ENCODE measurements at regions not wholly inside any gene's neighbourhood (a gene's known extent, or its start where the extent isn't known, plus 50 kb on each side); places are given as distances from the start of the nearest gene placed in this dataset.

DNA sequence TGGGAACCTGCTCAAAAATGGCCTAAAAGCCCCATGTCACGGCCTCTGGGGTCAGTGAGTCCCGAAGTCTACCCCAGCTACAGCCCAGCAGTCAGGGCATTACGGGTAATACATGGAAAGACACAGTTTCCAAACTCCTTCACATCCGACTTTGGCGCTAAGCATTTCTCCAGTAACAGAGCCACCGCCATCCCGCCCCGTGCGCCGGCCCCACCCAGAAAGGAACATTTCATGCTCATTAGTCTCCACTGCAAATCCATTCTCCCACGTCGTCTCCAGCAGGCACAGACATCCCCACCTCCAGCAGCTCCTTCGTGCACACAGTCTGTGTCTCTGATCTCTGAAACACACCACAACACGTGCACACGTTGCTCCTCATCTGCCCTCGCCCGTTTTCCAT, 509.2 kb upstream of the ID2 start:
- Histone ChIP-seq H3K9me3 (ENCODE audit: control insufficient read depth, low read depth, low read length) (no peaks in the 10 kb centered on the region), H2AK5ac (ENCODE audit: insufficient read length, low read length) (no peak overlapping the region), H3K4ac (ENCODE audit: low read depth, low read length) (no peak overlapping the region), H2BK5ac (ENCODE audit: insufficient read length, low read length) (no peak overlapping the region), H4K91ac (ENCODE audit: insufficient read length, low read depth, low read length) (no peak overlapping the region), H2BK120ac (ENCODE audit: low read depth, low read length, poor library complexity, severe bottlenecking) (no peak overlapping the region), H3K9ac (ENCODE audit: extremely low read depth, insufficient read length, low read length) (no peak overlapping the region), H3K23me2 (ENCODE audit: insufficient read length, low read depth, low read length, poor library complexity, severe bottlenecking) (no peaks in the 10 kb centered on the region), H3T11ph (ENCODE audit: low read length) (no peak overlapping the region), H2BK20ac (ENCODE audit: low read depth, low read length, poor library complexity, severe bottlenecking) (no peak overlapping the region), H3K27ac (ENCODE audit: insufficient read length, low read depth, low read length) (no peak overlapping the region), H3K14ac (ENCODE audit: insufficient read depth, low read length) (no peak overlapping the region), H4K5ac (ENCODE audit: insufficient read length, low read depth, low read length) (no peak overlapping the region), H3K79me2 (ENCODE audit: insufficient read depth, low read length) (no peaks in the 10 kb centered on the region), H3K4me1 (ENCODE audit: insufficient read depth, low read length) (peaks cover 7% of the 10 kb centered on the region; the same call in 1 of the 2 replicates), H3K18ac (ENCODE audit: insufficient read length, low read depth, low read length) (no peak overlapping the region), H2BK15ac (ENCODE audit: low read depth, low read length) (no peak overlapping the region), H3K23ac (ENCODE audit: insufficient read length, low read depth, low read length) (no peak overlapping the region), H3K79me1 (ENCODE audit: insufficient read depth, low read depth, low read length, poor library complexity, severe bottlenecking) (no peaks in the 10 kb centered on the region), H3K56ac (ENCODE audit: insufficient read length, low read depth, low read length) (no peak overlapping the region), H2BK12ac (ENCODE audit: insufficient read length, low read depth, low read length) (no peak overlapping the region), H4K20me1 (ENCODE audit: control insufficient read depth, insufficient read depth, insufficient read length) (no peaks in the 10 kb centered on the region), H3K27me3 (ENCODE audit: insufficient read depth, low read length) (peaks cover 3% of the 10 kb centered on the region), H3K4me2 (ENCODE audit: insufficient read depth, insufficient read length, low read length) (no peak overlapping the region), H4K8ac (replicated peaks; ENCODE audit: insufficient read length, low read depth, low read length) (no peak overlapping the region), H2AFZ (ENCODE audit: low read length) (no peak overlapping the region)
- Mint-ChIP-seq H3K9me3 (no peaks in the 10 kb centered on the region; a peak in 1 of 5 replicates), H3K27ac (no peak overlapping the region; a peak in 1 of 7 replicates), H3K4me1 (peaks cover 13 to 17% of the 10 kb centered on the region in 2 experiments), H3K4me3 (no peak overlapping the region), H3K27me3 (ENCODE audit: low read depth) (no peaks in the 10 kb centered on the region), H3K36me3 (ENCODE audit: insufficient read depth in 1 of 3, low read depth in 3 of 3) (no peaks in the 10 kb centered on the region; a peak in 2 of 7 replicates)
- DNase-seq = no peak
- TF ChIP-seq, protein P1, sequence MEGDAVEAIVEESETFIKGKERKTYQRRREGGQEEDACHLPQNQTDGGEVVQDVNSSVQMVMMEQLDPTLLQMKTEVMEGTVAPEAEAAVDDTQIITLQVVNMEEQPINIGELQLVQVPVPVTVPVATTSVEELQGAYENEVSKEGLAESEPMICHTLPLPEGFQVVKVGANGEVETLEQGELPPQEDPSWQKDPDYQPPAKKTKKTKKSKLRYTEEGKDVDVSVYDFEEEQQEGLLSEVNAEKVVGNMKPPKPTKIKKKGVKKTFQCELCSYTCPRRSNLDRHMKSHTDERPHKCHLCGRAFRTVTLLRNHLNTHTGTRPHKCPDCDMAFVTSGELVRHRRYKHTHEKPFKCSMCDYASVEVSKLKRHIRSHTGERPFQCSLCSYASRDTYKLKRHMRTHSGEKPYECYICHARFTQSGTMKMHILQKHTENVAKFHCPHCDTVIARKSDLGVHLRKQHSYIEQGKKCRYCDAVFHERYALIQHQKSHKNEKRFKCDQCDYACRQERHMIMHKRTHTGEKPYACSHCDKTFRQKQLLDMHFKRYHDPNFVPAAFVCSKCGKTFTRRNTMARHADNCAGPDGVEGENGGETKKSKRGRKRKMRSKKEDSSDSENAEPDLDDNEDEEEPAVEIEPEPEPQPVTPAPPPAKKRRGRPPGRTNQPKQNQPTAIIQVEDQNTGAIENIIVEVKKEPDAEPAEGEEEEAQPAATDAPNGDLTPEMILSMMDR (conservative IDR thresholded peaks at IDR 0.05) = no peak
- WGBS (ENCODE audit: extremely low coverage, insufficient read length, low lambda C conversion rate) = no CpG with 5 or more reads among the region's 17 CpGs

All from H9 (cell line).